ENCODE measurements at regions not wholly inside any gene's neighbourhood (a gene's known extent, or its start where the extent isn't known, plus 50 kb on each side); places are given as distances from the start of the nearest gene placed in this dataset.

DNA sequence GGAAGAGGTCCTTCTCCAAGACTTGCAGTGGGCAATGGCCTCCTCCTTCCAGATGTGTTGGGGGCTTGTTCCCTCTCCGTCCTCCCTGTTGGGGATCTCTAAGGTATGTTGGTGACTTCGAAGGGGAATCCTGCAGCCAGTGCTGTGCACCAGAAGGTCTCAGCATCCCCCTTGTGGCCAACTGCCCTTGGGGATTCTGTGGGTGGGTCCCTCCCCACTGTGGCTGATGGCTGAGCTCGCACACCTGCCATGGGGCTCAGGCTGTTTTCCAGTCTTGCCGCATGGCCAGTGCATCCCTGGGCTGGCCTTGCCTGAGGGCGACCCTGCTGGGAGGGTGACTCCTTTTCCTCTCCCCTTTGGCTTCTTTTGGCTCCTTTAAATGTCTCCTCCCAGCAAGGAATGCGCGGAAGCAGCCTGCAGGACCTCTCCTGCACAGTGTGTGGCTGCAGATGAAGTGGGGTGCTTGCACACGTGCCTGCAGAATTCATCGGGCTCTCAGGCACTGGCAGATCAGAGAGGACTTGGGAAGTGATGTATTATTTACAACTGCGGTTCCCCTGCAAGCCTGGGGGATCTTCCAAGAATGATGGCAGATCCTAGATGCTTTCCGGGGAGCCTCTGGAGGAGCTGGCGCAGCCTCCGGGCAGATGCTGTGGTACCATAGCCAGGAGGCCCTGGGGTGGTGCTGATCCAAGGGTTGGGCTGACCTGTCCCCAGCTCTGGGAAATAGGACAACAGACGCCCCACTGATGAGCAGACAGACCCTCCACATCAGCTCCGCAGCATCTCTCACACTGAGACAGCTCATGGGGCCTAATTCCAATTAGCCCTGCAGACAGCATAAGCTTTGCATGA, 410.0 kb downstream of the TCERG1L start:
- Histone ChIP-seq H3K36me3 (ENCODE audit: control insufficient read depth, insufficient read depth, low read length) (no peaks in the 10 kb centered on the region), H3K4ac (ENCODE audit: low read depth, low read length) (no peak overlapping the region), H3K4me3 (ENCODE audit: low read length) (no peak overlapping the region), H2BK5ac (ENCODE audit: low read length) (no peak overlapping the region), H3K4me1 (ENCODE audit: control insufficient read depth, low read depth, low read length) (no peaks in the 10 kb centered on the region), H3K56ac (ENCODE audit: low read length) (no peak overlapping the region), H3K23ac (ENCODE audit: low read length) (no peak overlapping the region), H2AK5ac (ENCODE audit: low read length) (no peak overlapping the region), H3K27ac (ENCODE audit: low read depth, low read length) (no peak overlapping the region), H4K8ac (ENCODE audit: low read depth, low read length) (no peak overlapping the region), H3K9ac (ENCODE audit: low read length) (no peak overlapping the region), H2BK120ac (ENCODE audit: low read depth, low read length) (no peak overlapping the region), H2BK15ac (replicated peaks; ENCODE audit: low read depth) (no peak overlapping the region), H3K27me3 (ENCODE audit: insufficient read depth, low read length, poor library complexity) (no peaks in the 10 kb centered on the region), H3K79me2 (ENCODE audit: control insufficient read depth, insufficient read depth, low read length) (no peaks in the 10 kb centered on the region), H3K18ac (ENCODE audit: low read length) (no peak overlapping the region), H3K4me2 (ENCODE audit: low read length) (no peak overlapping the region), H3K79me1 (ENCODE audit: low read length) (no peaks in the 10 kb centered on the region), H4K5ac (ENCODE audit: low read length) (no peak overlapping the region)
- DNase-seq, result peak; percentile 29
- WGBS (ENCODE audit: extremely low coverage, insufficient coverage, low lambda C conversion rate), result no CpG with 5 or more reads among the region's 15 CpGs

DNA sequence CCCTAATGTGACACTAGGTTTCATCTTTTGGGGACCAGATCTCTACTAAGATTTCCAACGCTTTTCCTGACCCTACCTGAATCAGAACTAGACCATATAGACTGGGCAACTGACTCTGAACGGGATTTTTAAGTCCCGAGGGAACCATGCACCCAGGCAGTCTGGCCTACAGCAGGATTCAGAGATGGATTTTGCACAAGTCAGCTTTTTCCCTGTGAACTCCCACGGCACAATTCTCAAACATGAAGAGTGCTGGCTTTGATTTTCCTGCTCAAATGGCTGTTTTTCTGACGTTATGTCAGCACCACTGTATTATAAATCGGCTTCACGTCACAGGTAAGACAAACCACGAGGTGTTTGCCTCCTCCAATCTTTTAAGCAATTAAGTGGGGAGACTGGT, 409.1 kb downstream of the TCERG1L start:
- Histone ChIP-seq H3K4me3 (ENCODE audit: low read length) (no peak overlapping the region), H3K4me1 (ENCODE audit: control insufficient read depth, low read depth, low read length) (no peaks in the 10 kb centered on the region), H2BK5ac (ENCODE audit: low read length) (no peak overlapping the region), H3K4me2 (ENCODE audit: low read length) (no peak overlapping the region), H3K27me3 (ENCODE audit: insufficient read depth, low read length, poor library complexity) (no peaks in the 10 kb centered on the region), H3K79me2 (ENCODE audit: control insufficient read depth, insufficient read depth, low read length) (no peaks in the 10 kb centered on the region), H3K56ac (ENCODE audit: low read length) (no peak overlapping the region), H3K27ac (ENCODE audit: low read depth, low read length) (no peak overlapping the region), H4K8ac (ENCODE audit: low read depth, low read length) (no peak overlapping the region), H3K9ac (ENCODE audit: low read length) (no peak overlapping the region), H2BK15ac (replicated peaks; ENCODE audit: low read depth) (no peak overlapping the region), H3K23ac (ENCODE audit: low read length) (no peak overlapping the region), H4K5ac (ENCODE audit: low read length) (no peak overlapping the region), H3K79me1 (ENCODE audit: low read length) (no peaks in the 10 kb centered on the region), H3K18ac (ENCODE audit: low read length) (no peak overlapping the region), H3K4ac (ENCODE audit: low read depth, low read length) (no peak overlapping the region), H3K36me3 (ENCODE audit: control insufficient read depth, insufficient read depth, low read length) (no peaks in the 10 kb centered on the region), H2AK5ac (ENCODE audit: low read length) (no peak overlapping the region), H2BK120ac (ENCODE audit: low read depth, low read length) (no peak overlapping the region)
- no peak for DNase-seq
- no CpG with 5 or more reads among the region's 8 CpGs for WGBS (ENCODE audit: extremely low coverage, insufficient coverage, low lambda C conversion rate)

DNA sequence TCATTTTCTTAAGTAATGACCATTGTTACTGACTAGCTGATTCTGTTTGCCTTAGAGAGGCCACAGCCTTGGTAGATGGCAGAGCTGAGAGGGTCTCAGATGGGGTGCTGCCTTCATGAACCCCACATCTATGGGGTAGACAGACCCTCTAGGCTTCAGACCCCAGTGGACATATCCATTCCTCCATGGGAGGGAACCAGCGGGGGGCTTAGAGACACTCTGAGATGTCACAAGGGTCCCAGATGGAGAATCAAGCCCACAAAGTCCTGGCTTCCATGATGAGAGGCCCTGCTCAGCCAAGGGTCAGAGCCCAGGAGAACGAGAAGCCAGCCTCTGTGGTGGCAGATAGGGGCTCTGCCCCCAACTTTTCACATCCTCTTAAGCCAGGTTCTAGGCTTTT, 408.6 kb downstream of the TCERG1L start:
- Histone ChIP-seq H3K79me1 (ENCODE audit: low read length) (no peaks in the 10 kb centered on the region), H3K27me3 (ENCODE audit: insufficient read depth, low read length, poor library complexity) (no peaks in the 10 kb centered on the region), H3K27ac (ENCODE audit: low read depth, low read length) (no peak overlapping the region), H2BK15ac (replicated peaks; ENCODE audit: low read depth) (no peak overlapping the region), H3K79me2 (ENCODE audit: control insufficient read depth, insufficient read depth, low read length) (no peaks in the 10 kb centered on the region), H2BK5ac (ENCODE audit: low read length) (no peak overlapping the region), H3K4me1 (ENCODE audit: control insufficient read depth, low read depth, low read length) (no peaks in the 10 kb centered on the region), H3K9ac (ENCODE audit: low read length) (no peak overlapping the region), H3K4me2 (ENCODE audit: low read length) (no peak overlapping the region), H3K18ac (ENCODE audit: low read length) (no peak overlapping the region), H3K4ac (ENCODE audit: low read depth, low read length) (no peak overlapping the region), H3K56ac (ENCODE audit: low read length) (no peak overlapping the region), H4K8ac (ENCODE audit: low read depth, low read length) (no peak overlapping the region), H3K4me3 (ENCODE audit: low read length) (no peak overlapping the region), H3K23ac (ENCODE audit: low read length) (no peak overlapping the region), H2BK120ac (ENCODE audit: low read depth, low read length) (no peak overlapping the region), H2AK5ac (ENCODE audit: low read length) (no peak overlapping the region), H4K5ac (ENCODE audit: low read length) (no peak overlapping the region), H3K36me3 (ENCODE audit: control insufficient read depth, insufficient read depth, low read length) (no peaks in the 10 kb centered on the region)
- no CpG with 5 or more reads among the region's 2 CpGs for WGBS (ENCODE audit: extremely low coverage, insufficient coverage, low lambda C conversion rate)
- no peak for DNase-seq

DNA sequence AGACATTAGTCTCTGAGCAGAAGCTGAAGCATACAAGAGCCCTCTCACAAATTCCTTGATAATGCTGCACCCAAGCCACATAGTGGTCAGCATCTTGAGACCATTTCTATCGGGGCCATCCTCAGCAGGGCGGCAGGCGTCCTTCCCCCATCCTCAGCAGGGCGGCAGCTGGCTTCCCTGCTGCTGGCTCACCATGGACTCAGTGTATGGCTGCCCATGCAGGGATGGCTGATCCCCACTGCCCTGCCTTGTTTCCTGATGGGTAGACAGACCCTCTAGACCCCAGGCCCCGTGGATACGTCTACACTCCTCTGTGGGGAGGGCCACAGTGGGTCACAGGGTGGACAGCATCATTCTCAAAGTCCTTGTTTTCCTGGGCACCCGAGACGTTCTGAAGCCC, 406.8 kb downstream of the TCERG1L start:
- no peaks in the 10 kb centered on the region for H3K27me3 ChIP-seq (ENCODE audit: insufficient read depth, low read length, poor library complexity)
- no peak overlapping the region for H3K4ac ChIP-seq (ENCODE audit: low read depth, low read length)
- WGBS (ENCODE audit: extremely low coverage, insufficient coverage, low lambda C conversion rate), result no CpG with 5 or more reads among the region's 8 CpGs
- no peak overlapping the region for H3K56ac ChIP-seq (ENCODE audit: low read length)
- no peak overlapping the region for H3K27ac ChIP-seq (ENCODE audit: low read depth, low read length)
- H3K79me2 ChIP-seq (ENCODE audit: control insufficient read depth, insufficient read depth, low read length), result no peaks in the 10 kb centered on the region
- no peak overlapping the region for H3K9ac ChIP-seq (ENCODE audit: low read length)
- no peak overlapping the region for H4K5ac ChIP-seq (ENCODE audit: low read length)
- H2BK5ac ChIP-seq (ENCODE audit: low read length), result no peak overlapping the region
- no peaks in the 10 kb centered on the region for H3K36me3 ChIP-seq (ENCODE audit: control insufficient read depth, insufficient read depth, low read length)
- H3K79me1 ChIP-seq (ENCODE audit: low read length), result no peaks in the 10 kb centered on the region
- no peak overlapping the region for H2BK15ac ChIP-seq (replicated peaks; ENCODE audit: low read depth)
- H3K18ac ChIP-seq (ENCODE audit: low read length), result no peak overlapping the region
- H2AK5ac ChIP-seq (ENCODE audit: low read length), result no peak overlapping the region
- H3K4me3 ChIP-seq (ENCODE audit: low read length), result no peak overlapping the region
- no peak for DNase-seq
- no peak overlapping the region for H2BK120ac ChIP-seq (ENCODE audit: low read depth, low read length)
- H3K23ac ChIP-seq (ENCODE audit: low read length), result no peak overlapping the region
- no peak overlapping the region for H4K8ac ChIP-seq (ENCODE audit: low read depth, low read length)
- no peak overlapping the region for H3K4me2 ChIP-seq (ENCODE audit: low read length)
- H3K4me1 ChIP-seq (ENCODE audit: control insufficient read depth, low read depth, low read length), result no peaks in the 10 kb centered on the region

DNA sequence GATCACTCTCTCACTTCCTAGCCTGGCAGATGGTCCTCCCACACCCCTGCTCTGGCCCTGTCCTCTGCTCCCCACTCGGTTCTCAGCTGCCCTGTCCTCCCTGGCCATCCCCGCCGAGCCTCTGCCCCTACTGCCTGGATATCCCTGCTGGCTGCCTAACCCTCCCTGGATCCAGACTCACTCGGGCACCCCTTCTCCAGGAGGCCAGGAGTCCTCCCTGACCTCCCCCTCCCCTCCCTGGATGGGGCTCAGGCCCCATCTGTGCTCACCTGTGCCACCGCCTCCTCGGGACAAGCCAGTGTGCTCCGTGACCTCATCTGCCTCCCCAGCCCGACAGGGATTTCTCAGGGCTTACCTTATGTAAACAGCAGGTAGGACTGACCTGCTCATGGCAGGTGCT, 406.1 kb downstream of the TCERG1L start:
- no peak overlapping the region for H3K18ac ChIP-seq (ENCODE audit: low read length)
- H4K5ac ChIP-seq (ENCODE audit: low read length), result no peak overlapping the region
- H2BK15ac ChIP-seq (replicated peaks; ENCODE audit: low read depth), result no peak overlapping the region
- H2BK120ac ChIP-seq (ENCODE audit: low read depth, low read length), result no peak overlapping the region
- no peak for DNase-seq
- H2BK5ac ChIP-seq (ENCODE audit: low read length), result no peak overlapping the region
- H3K23ac ChIP-seq (ENCODE audit: low read length), result no peak overlapping the region
- H3K4me1 ChIP-seq (ENCODE audit: control insufficient read depth, low read depth, low read length), result no peaks in the 10 kb centered on the region
- no peak overlapping the region for H3K27ac ChIP-seq (ENCODE audit: low read depth, low read length)
- H3K36me3 ChIP-seq (ENCODE audit: control insufficient read depth, insufficient read depth, low read length), result no peaks in the 10 kb centered on the region
- no peak overlapping the region for H3K4me3 ChIP-seq (ENCODE audit: low read length)
- H4K8ac ChIP-seq (ENCODE audit: low read depth, low read length), result no peak overlapping the region
- no peak overlapping the region for H3K4me2 ChIP-seq (ENCODE audit: low read length)
- H3K79me1 ChIP-seq (ENCODE audit: low read length), result no peaks in the 10 kb centered on the region
- H3K9ac ChIP-seq (ENCODE audit: low read length), result no peak overlapping the region
- no CpG with 5 or more reads among the region's 8 CpGs for WGBS (ENCODE audit: extremely low coverage, insufficient coverage, low lambda C conversion rate)
- no peaks in the 10 kb centered on the region for H3K27me3 ChIP-seq (ENCODE audit: insufficient read depth, low read length, poor library complexity)
- no peak overlapping the region for H3K4ac ChIP-seq (ENCODE audit: low read depth, low read length)
- no peak overlapping the region for H2AK5ac ChIP-seq (ENCODE audit: low read length)
- H3K56ac ChIP-seq (ENCODE audit: low read length), result no peak overlapping the region
- H3K79me2 ChIP-seq (ENCODE audit: control insufficient read depth, insufficient read depth, low read length), result no peaks in the 10 kb centered on the region

DNA sequence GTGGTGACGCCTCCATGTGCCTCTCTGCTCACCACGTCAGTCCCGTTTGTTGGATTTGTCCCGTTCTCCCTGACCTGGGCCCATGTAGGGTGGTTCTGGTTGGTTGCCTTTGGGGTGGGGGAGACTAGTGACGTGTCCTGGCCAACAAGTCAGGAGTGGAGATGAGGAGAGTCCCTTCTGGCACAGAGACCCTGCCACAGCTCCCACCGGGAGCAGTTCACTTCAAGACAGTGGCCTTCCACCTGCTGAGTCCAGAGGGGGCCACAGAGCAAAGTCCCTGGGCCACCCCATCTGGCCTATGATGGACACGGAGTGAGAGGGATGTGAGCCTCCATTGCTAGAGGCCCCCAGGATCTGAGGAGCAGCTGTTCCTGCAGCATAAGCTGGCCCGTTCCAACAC, 405.6 kb downstream of the TCERG1L start:
- no peak overlapping the region for H3K56ac ChIP-seq (ENCODE audit: low read length)
- no peak overlapping the region for H2AK5ac ChIP-seq (ENCODE audit: low read length)
- H3K79me2 ChIP-seq (ENCODE audit: control insufficient read depth, insufficient read depth, low read length), result no peaks in the 10 kb centered on the region
- no peak overlapping the region for H2BK120ac ChIP-seq (ENCODE audit: low read depth, low read length)
- no peaks in the 10 kb centered on the region for H3K27me3 ChIP-seq (ENCODE audit: insufficient read depth, low read length, poor library complexity)
- no peak overlapping the region for H3K18ac ChIP-seq (ENCODE audit: low read length)
- H2BK15ac ChIP-seq (replicated peaks; ENCODE audit: low read depth), result no peak overlapping the region
- no peak overlapping the region for H3K4ac ChIP-seq (ENCODE audit: low read depth, low read length)
- no peaks in the 10 kb centered on the region for H3K4me1 ChIP-seq (ENCODE audit: control insufficient read depth, low read depth, low read length)
- no peak for DNase-seq
- H3K9ac ChIP-seq (ENCODE audit: low read length), result no peak overlapping the region
- H2BK5ac ChIP-seq (ENCODE audit: low read length), result no peak overlapping the region
- no peak overlapping the region for H4K8ac ChIP-seq (ENCODE audit: low read depth, low read length)
- H4K5ac ChIP-seq (ENCODE audit: low read length), result no peak overlapping the region
- no peaks in the 10 kb centered on the region for H3K36me3 ChIP-seq (ENCODE audit: control insufficient read depth, insufficient read depth, low read length)
- no peak overlapping the region for H3K4me2 ChIP-seq (ENCODE audit: low read length)
- H3K27ac ChIP-seq (ENCODE audit: low read depth, low read length), result no peak overlapping the region
- H3K79me1 ChIP-seq (ENCODE audit: low read length), result no peaks in the 10 kb centered on the region
- H3K23ac ChIP-seq (ENCODE audit: low read length), result no peak overlapping the region
- WGBS (ENCODE audit: extremely low coverage, insufficient coverage, low lambda C conversion rate), result no CpG with 5 or more reads among the region's 8 CpGs
- H3K4me3 ChIP-seq (ENCODE audit: low read length), result no peak overlapping the region

Data from mesendoderm (in vitro differentiated cells).